ENCODE measurements at regions not wholly inside any gene's neighbourhood (a gene's known extent, or its start where the extent isn't known, plus 50 kb on each side); places are given as distances from the start of the nearest gene placed in this dataset.
"Not testable (repeated sequence)": the region's sequence is repeated elsewhere in the genome, so short reads cannot be mapped to it uniquely, and the experiment has no call there.

DNA sequence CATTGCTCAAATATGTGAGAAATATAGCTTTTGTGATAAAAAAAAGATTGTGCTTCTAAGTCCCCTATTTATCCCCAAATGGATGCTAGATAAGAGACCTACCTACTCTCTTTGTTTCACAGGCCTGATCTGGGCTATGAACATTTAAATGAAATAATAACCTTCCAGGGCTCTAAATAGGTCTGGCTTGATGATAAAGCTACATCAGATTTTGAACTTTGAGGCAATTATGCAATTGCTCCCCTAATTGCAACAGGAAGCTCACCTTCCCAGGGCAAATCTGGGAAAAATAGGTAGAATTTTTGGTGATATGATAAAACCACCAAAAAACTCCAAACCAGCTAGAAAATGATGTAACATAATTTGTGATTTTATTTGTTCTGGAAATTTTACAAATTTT, 624.5 kb downstream of the PKHD1 start:
- DNase-seq (ENCODE audit: extremely low read depth, low read depth, low spot score) = no peak

DNA sequence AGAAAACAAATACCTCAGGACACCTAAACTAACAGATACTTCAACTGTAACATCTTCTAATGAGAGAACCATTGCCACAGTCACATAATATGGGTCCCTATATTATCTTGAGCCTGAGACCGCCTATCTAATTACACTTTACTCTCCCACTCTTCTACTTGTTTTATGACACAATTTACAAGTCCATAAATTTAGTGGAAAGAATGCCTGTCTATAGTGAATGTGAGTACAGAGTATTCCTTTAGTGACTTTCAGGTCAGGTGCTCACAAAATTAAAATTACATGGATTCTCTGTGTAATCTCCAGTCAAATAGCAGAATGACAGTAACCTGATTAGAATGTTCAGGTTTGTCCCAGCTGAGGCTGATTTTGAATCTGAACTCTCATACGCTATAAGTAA, 624.1 kb downstream of the PKHD1 start:
- no peak for DNase-seq (ENCODE audit: extremely low read depth, low read depth, low spot score)

DNA sequence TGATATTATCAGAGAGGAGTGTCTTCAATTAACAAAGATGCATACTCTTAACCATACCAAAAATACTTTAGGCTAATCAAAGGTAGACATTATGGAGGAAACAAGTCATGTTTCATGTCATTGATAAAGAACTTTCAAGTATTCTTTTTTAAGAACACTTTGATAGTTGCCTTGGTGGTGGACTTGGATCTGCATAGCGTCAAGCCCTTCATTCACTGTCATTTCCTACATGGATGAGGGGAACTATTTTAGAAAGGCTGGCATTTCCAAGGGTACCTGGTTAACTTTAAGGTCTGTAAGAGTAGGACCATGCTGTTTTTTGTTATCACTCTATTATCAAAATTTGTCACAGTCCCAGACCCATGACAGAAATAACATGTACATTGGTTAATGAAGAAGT, 622.5 kb downstream of the PKHD1 start:
- DNase-seq (ENCODE audit: extremely low read depth, low read depth, low spot score) = no peak

DNA sequence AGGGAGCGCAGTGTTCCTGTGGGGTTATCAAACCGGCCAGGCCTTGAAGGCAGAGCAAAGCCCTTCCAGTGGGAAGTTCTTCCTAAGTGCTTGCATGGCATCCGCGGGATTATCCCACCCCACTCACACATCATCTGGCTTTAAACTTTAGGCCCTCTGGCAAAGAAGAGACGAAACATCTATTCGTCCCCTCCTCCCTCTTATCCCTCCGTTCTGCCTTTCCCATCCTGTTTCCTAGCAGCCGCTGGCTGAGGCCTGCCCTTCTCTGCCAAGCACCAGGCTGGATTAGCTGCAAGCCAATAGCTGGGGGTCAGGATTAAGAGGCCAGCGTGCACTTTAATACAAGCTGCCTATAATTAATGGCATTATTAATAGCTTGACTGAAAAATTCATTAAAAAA, 621.0 kb downstream of the PKHD1 start:
- no peak for DNase-seq (ENCODE audit: extremely low read depth, low read depth, low spot score)

DNA sequence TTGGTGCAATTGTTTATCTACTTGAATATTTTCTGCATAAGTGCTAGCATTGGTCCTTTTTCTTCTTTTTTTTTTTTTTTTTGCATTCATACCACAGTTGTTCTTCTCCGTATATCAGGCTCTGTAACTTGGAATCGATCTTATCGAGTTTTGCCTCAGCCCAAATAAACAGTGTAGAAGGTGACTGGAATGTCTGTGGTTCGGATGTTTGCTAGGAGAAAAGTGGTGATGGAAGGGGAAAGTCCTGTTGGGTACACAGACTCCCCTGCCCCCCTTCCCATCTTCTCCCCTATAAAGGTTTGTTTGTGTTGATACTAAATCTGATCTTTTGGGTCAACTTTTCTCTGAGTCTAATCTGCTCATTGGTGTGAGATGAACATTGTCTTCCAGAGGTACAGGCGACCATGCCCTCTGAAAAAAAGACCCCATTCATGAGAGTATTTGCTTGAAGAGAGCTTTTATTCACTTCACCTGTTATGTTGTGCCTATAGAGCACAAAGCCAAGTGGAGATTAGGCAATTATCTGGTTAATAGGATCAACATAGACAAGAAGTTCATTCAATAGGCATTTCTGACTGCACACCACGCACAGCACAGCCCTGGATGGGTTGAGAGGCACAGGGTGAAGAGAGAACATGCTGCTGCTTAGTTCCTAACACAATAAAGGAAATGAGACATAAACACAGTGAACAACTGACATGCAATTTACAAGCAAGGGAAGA, 620.0 kb downstream of the PKHD1 start:
- no peak for DNase-seq (ENCODE audit: extremely low read depth, low read depth, low spot score)

DNA sequence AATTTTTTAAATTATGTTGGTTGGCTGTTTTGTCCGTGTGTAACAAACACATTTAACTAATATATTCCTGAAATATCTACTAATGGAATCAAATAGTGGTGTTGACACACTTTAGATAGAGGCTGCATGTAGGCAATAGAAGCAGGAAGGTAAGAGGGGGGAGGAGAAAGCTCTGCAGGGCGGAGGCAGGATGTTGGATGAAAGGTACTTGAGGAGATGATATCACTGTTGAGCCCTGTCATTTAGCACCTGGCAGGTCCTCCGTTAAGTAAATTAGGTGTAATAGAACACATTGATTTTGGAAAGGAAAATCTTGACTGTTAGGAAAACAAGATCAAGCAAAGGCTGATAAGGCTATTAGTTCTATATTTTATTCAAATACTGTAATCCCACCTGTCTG, 618.7 kb downstream of the PKHD1 start:
- DNase-seq (ENCODE audit: extremely low read depth, low read depth, low spot score) = no peak

DNA sequence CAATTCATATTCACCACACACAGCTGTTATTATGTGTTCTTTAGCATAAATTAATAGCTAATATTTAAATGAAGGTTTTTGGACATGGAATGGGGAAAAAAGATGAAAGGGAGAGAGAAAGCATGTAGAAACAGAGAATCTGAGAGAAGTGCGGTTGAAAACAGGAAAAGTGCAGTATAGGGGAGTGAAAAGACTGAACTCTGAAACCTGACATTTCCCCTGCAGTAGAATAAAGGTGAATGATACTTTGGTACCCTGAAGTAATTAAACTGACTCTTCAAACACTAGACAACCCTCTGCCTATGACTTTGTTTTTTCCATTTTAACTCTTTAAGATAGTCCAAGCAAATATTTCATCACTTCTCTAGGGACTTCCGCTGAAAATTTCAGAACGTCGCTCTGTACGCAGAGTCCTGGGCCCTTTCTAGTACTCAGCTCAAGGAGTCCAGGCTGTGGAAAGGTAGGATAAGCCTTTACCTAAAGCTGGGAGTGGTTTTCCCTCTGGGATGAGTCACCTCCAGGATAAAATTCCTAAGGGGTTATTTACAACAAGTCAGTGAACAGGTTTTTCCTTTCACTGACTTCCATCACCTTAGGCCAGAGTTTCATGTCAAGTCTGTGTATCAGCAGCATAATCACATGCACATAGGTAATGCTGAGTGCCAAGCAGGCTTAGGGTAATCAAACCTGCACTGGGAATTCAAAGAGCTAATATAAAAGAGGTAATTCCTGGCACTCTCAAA, 614.5 kb downstream of the PKHD1 start:
- DNase-seq (ENCODE audit: extremely low read depth, low read depth, low spot score) = no peak

DNA sequence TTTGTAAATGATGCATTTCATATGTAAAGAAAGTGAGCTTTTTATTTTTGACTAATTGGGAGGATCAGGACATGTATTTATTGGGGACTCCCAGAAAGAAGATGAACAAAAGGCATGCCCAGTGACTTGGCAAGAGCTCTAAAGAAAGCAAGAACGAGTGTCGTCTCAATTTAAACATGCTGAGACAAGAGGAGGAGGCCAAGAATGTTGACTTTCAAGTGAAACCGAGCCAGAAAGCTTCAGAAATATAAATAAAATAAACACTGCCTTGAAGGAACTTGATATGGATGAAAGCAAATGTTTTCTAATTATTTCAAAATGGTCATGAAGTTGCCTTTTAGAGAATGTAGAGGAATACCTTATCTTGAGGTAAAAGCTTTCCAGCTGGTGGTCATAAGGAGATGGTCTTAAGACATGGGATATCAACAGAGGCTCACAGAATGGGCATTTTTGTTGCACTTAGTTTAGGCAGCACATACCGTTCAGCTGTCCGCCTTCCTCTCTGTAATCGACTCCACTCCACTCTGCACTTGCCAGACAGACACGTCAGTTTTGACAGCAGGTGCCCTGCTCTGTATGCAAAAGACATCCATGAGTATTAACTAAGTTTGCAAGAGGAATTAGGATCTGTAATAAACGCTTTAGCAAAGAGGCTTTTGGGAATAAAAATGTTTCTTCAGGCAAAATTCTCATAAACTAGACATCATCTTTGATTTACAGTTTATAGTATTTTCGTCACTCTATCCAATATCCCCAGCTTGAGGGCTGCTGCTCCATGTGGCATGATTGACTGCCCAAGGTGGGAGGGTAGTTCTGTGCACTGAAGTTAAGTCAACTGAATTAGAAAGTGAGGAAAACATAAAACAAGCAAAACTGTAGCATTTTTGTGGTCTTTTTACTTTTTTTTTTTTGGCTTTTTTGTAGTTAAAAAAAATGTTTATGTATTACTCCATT, 613.1 kb downstream of the PKHD1 start:
- no peak for DNase-seq (ENCODE audit: extremely low read depth, low read depth, low spot score)

DNA sequence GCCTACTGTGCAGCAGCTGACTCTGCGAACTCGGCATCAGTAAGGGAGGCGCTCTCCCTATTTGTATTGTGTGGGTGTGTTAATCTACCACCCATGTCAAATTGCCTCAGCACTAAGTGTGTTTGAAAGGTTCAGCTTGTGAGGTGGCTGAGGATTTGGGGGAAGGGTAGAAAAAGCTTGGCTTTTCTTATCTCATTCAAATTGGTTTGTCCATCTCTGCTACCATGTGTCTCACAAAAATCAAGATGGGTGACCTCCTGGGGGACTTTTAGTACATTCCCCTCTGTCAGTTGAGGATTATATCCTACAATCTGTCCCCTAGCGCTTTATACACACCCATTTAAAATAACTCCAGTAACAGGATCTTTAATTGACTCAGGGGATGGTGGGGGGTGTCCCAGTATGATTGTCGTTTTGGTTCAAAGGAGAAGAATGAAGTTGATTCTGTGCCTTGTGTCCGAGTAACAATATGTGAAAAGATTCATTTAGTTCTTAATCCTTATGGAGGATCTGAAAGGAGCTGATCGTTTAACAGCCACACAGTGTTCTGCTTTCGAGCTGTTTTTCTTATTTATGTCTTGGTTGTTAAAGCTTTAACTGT, 609.6 kb downstream of the PKHD1 start:
- DNase-seq (ENCODE audit: extremely low read depth, low read depth, low spot score) = no peak

DNA sequence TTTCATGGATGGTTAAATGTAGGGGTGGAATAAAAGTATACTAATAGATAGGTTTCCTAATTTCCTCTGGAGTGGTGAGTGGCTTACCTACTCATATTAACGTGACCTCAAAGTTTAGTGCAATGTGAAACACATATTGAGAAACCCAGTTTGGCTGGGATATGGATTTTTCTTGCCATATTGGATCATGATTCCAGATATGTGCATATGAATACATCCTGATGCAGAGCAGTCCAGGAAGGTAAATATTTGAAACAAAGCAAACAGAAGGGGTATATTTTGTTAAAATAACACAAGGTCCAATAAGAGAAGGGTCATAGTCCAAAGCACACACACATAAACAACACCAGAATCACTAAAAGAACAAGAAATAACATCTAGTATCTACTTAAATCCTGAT, 608.1 kb downstream of the PKHD1 start:
- no peak for DNase-seq (ENCODE audit: extremely low read depth, low read depth, low spot score)

DNA sequence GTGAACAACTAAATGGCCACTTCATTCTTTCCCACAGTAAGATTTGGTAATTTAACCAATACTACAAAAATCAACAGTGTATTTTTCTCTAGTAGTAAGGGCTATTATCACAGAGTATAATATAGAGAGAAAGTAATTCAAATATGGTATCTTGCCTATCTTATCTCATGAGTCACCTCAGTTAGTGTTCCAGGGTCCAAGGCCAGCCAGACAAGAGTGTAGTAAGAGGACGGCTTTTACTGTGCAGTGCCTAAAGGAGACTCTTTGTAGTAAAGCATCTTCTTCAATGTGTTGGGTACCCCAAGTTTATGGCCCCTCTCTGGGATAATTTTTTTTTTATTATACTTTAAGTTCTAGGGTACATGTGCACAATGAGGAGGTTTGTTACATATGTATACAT, 607.4 kb downstream of the PKHD1 start:
- no peak for DNase-seq (ENCODE audit: extremely low read depth, low read depth, low spot score)

DNA sequence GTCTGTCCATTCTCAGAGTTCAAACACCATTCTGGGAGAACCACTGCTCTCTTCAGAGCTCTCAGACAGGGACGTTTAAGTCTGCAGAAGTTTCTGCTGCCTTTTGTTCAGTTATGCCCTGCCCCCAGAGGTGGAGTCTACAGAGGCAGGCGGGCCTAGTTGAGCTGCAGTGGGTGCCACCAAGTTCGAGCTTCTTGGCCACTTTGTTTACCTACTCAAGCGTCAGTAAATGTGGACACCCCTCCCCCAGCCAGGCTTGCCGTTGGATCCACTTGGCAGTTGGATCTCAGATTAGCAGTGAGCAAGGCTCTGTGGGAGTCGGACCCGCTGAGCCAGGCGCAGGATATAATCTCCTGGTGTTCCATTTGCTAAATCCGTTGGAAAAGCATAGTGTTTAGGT, 601.5 kb downstream of the PKHD1 start:
- DNase-seq (ENCODE audit: extremely low read depth, low read depth, low spot score) = not testable (repeated sequence)

DNA sequence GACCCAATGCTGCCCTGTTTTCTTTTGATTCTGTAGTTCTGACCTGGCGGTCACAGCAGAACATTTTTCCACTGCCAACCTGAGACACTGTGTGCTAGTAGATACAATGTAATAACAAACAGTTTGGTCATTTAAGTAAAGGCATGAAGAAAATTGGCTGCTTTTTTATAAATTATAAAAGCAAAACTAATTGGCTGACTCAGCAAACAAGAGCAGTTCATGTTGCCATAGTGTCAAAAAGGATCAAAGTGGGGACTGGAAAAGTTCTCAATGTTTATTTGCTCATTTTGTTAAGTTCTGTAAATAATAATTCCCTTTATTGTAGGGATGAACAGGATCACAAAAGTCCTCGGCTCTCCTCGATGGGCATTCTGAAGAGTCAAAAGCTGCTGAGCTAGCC, 599.5 kb downstream of the PKHD1 start:
- no peak for DNase-seq (ENCODE audit: extremely low read depth, low read depth, low spot score)

DNA sequence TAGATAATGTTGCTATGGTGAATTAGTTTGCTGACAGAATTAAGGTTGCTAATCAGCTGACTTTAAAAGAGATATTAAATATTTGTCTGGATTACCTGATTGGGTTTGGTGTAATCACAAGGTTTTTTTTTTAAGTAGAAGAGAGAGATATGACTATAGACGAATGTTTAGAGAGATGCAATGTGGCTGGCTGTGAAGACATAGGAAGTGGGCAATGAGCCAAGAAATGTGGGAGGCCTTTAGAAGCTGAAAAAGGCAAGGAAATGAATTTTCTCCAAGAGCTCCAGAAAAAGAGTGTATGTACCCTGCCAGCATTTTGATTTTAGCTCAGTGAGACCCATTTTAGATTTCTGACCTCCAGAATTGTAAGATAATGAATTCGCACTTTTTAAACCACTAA, 598.3 kb downstream of the PKHD1 start:
- DNase-seq (ENCODE audit: extremely low read depth, low read depth, low spot score) = no peak

DNA sequence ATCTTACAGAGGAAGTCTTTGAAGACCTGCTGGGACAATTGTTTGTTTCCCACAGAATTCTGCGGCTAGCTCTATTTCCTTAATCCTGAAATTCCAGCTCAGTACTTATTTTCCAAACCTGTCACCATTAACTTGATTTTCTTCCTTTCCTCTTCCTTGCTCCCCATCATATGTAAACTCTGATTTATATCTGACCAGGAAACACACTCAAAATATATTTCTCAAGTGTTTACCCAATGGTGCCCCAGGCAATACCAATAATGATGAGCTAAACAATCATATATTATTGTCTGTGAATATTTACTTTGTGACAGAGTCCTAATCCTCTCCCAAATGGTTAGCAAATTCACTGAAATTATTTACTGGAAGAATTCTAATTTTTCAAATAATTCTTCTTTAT, 597.3 kb downstream of the PKHD1 start:
- no peak for DNase-seq (ENCODE audit: extremely low read depth, low read depth, low spot score)

DNA sequence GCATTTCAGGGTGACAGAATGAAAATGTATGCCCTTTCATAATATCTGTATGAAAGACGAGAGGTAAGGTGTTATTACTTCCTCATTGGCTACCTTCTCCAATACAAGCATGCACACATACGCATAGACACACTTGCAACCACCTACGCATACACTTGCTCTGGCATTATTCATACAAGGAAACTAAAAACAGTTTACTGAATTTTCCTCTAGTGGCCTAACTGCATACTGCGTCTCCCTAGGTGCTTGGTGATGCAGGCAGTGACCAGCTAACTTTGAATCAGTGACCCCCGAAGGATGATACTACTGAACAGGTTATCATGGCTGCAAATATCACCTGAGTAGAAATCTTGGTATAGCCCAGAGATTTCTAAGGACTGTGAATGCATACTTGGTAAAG, 593.1 kb downstream of the PKHD1 start:
- DNase-seq (ENCODE audit: extremely low read depth, low read depth, low spot score) = no peak

DNA sequence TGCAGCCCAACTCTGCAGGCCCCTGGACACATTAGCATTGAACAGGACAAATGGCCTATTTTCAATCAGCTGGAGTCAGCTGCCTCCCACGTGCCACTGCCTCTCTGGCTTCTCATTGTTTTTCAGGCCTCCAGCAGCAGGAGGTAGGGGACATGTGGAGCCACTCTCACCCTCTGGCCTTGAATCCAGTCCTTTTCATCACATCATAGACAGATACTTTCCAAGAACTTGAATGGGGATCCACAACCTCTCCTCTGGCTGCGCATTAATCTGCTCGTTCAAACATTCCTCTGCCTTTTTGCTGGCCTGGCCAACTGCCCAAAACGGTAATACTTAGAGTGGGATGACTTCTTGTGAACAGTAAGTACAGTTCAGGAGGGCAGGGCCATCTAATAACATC, 592.3 kb downstream of the PKHD1 start:
- DNase-seq (ENCODE audit: extremely low read depth, low read depth, low spot score) = no peak

DNA sequence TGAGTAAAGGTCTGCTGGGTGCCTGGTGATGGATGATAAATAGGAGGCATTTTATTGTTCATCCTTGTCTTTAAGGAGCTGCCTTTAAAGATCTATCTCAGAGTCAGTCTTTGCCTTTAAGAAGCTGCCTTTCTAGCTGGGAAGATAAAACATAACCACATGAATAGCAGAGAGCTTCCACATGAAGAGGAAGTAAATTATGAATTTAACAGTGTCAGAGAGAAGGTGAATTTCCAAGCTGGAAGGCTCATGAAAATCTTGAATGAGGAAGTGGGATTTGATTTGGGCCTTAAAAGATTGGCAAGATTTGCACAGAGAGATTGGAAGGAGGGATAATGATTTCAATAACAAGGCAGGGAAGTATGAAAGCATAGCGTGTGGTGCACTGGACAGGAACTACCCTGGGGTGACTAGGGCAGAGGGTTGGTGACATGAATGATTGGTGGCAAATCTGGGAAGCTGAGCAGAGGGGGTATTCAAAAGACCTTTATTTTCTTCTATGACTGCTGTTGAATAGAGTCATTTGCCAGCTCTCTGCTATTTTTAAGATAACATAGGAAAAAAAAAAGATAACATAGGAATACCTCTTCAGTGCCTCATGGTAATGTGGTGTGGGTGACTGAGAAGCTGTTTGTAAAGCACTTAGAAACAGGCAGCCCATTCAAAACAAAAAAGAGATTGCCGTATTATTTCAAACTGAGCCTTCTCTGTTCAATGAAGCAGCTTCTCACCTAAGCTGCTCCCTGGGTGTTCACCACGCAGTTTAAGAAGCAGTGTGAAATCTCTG, 591.6 kb downstream of the PKHD1 start:
- DNase-seq (ENCODE audit: extremely low read depth, low read depth, low spot score) = no peak

DNA sequence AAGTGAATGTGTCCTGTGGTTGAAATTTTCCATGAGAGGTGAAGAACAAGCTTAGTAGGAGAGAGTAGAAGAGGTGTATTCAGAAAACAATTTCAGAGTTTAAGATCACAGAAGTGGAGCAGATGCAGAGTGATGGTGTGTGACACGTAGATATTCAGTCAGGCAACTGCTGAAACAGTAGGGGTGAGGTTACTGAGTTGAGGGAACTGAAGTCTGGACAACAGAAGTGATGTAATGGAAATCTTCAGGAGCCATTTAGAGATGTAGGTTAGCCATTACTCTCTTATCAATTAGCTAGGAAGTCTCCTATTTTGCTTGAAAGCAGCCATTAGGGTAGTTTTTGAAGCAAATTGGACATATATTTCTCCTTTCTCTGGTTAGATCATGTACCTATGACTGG, 584.4 kb downstream of the PKHD1 start:
- DNase-seq (ENCODE audit: extremely low read depth, low read depth, low spot score) = no peak

DNA sequence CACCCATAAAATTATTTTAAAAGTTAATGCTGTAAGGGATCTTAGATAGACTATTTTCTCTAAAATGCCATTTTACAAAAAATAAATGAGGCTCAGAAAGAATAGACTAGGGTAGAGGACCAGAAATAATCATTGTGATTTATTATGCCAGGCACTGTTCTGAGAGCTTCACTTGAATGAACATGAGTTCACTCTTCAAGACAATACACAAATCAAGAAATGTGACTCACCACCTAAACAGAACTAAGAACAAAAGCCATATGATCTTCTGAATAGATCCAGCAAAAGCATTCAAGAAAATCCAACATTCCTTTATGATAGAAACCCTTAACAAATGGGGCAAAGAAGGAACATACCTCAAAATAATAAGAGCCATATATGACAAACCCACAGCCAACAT, 582.0 kb downstream of the PKHD1 start:
- no peak for DNase-seq (ENCODE audit: extremely low read depth, low read depth, low spot score)
